GM13977 (cell line): ENCODE measurements at regions not wholly inside any gene's neighbourhood (a gene's known extent, or its start where the extent isn't known, plus 50 kb on each side); places are given as distances from the start of the nearest gene placed in this dataset.

Source experiments
- DNase-seq: peaks from one replicate; pipeline ENCODE4 v3.0.0; 2012; ENCODE audit warnings: low spot score
- in situ Hi-C: fragments of 300-500 bp; cut with MboI; formaldehyde crosslinking; loops from one replicate; pipeline ENCODE4 v1.12.0; 2022; ENCODE audit warnings: low sequenced_read_pairs, low pct_unique_long_range_greater_than_20kb, mixed read lengths, inconsistent platforms; ENCODE audit not compliant: unreplicated experiment
- TF ChIP-seq, protein P1 (sequence below): IDR thresholded peaks from 2 replicates; pipeline ENCODE4 v1.5.1; 2012; ENCODE audit warnings: mild to moderate bottlenecking, control low read depth; ENCODE audit not compliant: insufficient read depth; ENCODE audit errors: extremely low read depth, missing control alignments

DNA sequence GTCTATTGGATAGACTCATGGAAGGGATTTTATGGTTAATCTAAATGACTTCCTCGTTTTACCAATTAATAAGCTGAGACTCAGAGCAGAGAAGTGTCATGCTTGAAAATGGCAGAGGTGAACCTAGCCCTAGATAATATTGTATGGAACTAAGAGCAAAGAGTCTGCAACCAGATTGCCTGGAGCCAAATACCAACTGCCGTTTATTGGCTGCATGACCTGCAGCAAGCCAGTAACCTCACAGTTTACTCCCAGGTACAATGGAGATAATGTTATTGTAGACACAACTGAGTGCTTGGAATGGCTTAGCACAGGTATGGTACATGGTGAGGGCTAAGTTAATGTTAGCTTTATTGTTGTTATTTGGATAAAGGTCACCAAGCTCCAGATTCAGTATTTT, 84.6 kb upstream of the FAT3 start:
- DNase-seq, result no peak
- in situ Hi-C loops, result no loop called here
- TF ChIP-seq, protein P1, sequence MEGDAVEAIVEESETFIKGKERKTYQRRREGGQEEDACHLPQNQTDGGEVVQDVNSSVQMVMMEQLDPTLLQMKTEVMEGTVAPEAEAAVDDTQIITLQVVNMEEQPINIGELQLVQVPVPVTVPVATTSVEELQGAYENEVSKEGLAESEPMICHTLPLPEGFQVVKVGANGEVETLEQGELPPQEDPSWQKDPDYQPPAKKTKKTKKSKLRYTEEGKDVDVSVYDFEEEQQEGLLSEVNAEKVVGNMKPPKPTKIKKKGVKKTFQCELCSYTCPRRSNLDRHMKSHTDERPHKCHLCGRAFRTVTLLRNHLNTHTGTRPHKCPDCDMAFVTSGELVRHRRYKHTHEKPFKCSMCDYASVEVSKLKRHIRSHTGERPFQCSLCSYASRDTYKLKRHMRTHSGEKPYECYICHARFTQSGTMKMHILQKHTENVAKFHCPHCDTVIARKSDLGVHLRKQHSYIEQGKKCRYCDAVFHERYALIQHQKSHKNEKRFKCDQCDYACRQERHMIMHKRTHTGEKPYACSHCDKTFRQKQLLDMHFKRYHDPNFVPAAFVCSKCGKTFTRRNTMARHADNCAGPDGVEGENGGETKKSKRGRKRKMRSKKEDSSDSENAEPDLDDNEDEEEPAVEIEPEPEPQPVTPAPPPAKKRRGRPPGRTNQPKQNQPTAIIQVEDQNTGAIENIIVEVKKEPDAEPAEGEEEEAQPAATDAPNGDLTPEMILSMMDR, result no peak

DNA sequence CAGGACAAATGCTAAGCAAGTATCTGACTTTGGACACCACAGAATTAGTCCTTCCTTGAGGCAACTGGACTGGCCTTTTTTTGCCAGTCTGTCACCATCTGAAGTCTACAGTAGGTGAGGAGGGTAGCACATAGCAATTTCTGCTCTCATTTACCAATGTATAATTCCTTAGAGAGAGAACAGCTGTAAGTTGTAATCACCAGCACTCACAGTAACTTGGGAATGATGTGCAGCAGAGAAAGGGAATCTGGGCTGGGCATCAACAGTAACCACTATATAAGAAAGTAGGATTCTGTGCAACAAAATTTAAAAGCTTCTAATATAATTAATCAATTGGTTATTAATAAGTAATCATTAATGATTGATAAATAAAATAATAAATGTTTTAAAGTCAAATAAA, 86.3 kb upstream of the FAT3 start:
- DNase-seq, result no peak
- in situ Hi-C loops, result no loop called here
- TF ChIP-seq, protein P1, result no peak

DNA sequence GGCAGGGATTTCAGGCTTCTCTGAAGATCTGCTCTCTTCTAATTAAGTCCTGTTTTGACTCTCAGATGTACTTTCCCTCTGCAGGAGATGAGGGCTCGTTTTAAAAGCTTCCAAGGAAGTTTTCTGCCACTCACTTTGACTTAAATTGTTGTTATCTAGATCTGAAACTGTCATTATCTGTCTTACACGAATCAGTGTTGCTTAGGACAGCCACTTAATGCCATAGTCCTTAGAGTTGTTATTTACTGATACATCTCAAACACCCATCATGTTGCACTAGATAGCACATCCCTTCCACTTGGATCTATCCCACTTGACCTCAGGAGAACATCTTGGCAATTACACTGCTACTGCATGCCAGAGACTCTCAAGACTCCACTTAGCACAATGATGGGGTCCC, 86.9 kb upstream of the FAT3 start:
- TF ChIP-seq, protein P1, result no peak
- no peak for DNase-seq
- in situ Hi-C loops, result no loop called here

DNA sequence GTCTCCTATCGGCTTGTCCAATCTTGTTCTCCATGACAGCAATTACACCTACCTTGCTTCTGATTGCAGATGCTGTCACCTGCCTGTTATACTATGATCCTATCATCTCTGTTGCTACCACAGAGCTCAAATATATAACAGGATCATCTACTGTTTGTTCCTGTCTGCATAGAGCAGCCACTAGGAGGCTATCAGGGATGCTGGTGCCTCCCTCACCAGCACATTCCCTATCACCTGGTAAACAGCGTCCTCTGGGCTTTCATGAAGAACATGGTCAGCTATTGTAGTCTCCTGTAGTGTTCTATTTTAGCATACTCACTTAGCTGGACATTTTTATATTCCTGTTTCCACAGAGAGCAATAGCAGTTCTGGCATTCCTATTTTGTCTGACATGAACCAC, 87.8 kb upstream of the FAT3 start:
- in situ Hi-C loops, result no loop called here
- TF ChIP-seq, protein P1, result no peak
- DNase-seq, result no peak

DNA sequence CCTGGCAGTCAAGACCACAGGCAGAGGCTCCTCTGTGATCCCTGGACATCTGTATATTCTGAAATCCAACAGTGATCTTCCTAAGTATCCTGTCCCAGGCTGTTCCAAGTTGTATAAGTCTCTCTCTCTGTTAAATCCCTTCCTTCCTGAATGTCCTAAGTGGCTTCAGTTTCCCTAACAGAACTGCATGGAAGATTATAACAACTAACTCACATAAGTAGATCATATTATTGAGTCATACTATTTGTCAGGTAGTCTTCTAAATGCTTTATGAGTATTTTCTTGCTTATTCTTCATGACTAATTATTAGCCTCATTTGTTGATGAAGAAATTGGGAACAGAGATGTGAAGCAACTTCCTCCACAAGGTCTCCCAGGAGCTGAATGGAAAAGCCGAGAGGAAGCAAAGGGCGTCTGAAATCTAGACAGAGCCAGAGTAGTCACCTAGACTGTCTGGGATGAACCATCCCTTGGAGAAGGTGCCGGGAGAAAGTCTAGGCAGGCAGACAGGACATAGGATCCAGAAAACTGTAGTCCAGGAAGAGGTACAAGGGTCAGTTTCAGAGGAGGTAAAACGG, 93.2 kb upstream of the FAT3 start:
- no peak for DNase-seq
- in situ Hi-C loops, result no loop called here
- TF ChIP-seq, protein P1, result no peak

DNA sequence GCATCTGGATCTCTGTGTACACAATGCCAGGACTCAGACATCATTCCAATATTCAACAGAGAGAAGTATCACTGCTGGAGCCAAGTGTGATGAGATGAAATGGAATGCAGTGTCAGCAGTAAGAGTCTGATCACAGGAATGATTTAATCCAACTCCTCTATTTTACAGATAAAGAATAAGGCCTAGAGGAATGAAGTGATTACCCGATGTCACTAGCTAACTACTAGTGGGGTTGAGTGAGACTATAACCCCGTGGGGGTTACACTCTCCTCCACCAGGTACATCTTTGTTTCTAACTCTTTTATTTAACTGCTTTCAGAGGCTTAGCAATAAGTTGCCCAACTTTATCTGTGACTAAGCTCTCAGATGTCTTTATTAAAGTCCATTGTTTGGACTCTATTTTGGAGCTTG, 94.2 kb upstream of the FAT3 start:
- DNase-seq, result no peak
- TF ChIP-seq, protein P1, result no peak
- in situ Hi-C loops, result no loop called here

DNA sequence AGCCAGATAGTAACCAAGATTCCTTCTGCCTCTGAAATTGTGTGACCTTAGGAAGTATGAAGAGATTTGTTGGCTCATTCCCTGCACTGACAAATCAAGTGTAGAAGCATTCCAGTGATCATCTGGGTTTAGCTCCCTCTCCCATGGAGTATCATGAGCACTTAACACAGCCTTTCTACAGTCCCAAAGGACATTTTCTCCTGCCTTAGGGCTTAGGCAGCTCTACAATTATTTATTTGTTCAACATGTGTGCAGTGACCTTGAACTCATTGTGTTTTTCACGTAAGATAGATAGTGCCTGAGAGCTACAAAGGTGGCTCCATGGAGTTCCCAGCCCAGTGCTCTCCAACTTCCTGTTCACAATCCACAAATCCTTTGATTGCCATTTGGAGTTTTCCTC, 94.8 kb upstream of the FAT3 start:
- TF ChIP-seq, protein P1, result no peak
- no peak for DNase-seq
- in situ Hi-C loops, result no loop called here
